GM12878 (cell line): ENCODE measurements at regions not wholly inside any gene's neighbourhood (a gene's known extent, or its start where the extent isn't known, plus 50 kb on each side); places are given as distances from the start of the nearest gene placed in this dataset.

Experiments used
- ATAC-seq: fragments of 200-7000 bp; cut with Tn5 transposase; 3 replicates; pipeline ENCODE4 v1.9.1; 2020; ENCODE audit warnings: mild to moderate bottlenecking, moderate library complexity
- BruUV-seq: library from RNA; stranded (reverse); fragments of 400-500 nt; replicated peaks from 2 replicates; lab custom pipeline; 2021; lab: Mats Ljungman, UMichigan
- CTCF ChIA-PET: fragments of 300-600 bp; sonication (Branson Sonifier 250); formaldehyde crosslinking; extraction: SDS; loops from one replicate; lab custom pipeline; 2021; ENCODE audit warnings: inconsistent platforms; lab: Yijun Ruan, JAX
- POLR2A ChIA-PET: fragments of 350-600 bp; formaldehyde crosslinking; extraction: SDS; loops from one replicate; lab custom pipeline; 2021; ENCODE audit warnings: inconsistent platforms; lab: Charles Lee
- RAD21 ChIA-PET: fragments of 300-600 bp; sonication (Branson Sonifier 250); formaldehyde crosslinking; loops from one replicate; lab custom pipeline; 2023; ENCODE audit warnings: antibody characterized with exemption; ENCODE audit not compliant: unreplicated experiment; lab: Charles Lee
- SMC1A ChIA-PET: fragments of 300-600 bp; sonication (Branson Sonifier 250); formaldehyde crosslinking; loops from one replicate; lab custom pipeline; 2023; ENCODE audit not compliant: unreplicated experiment, uncharacterized antibody; lab: Charles Lee
- DNase-seq: peaks from one replicate; pipeline ENCODE4 v3.0.0-alpha.2; 2011; ENCODE audit warnings: low read depth, low spot score
- FAIRE-seq: peaks from 3 replicates; lab custom pipeline; 2011; peaks lifted over from hg19 to GRCh38; lab: Jason Lieb, UNC
- H2AFZ ChIP-seq: 2 replicates; pipeline ENCODE4 v1.6.0; 2011; ENCODE audit warnings: low read depth, low read length, control low read depth; ENCODE audit not compliant: control insufficient read depth
- H3K27ac ChIP-seq: 2 replicates; pipeline ENCODE4 v1.5.1; 2011; ENCODE audit warnings: control low read depth; ENCODE audit not compliant: control insufficient read depth, insufficient read depth
- H3K27me3 ChIP-seq, 2 experiments: replicated peaks in 1 of 2; 2 replicates each; pipeline versions ENCODE4 v1.6.0 to v1.6.1; 2011; ENCODE audit warnings: low read length in 1 of 2; ENCODE audit not compliant: control insufficient read depth in 2 of 2, insufficient read depth in 2 of 2
- H3K36me3 ChIP-seq, 2 experiments: 2 replicates each; pipeline ENCODE4 v1.5.1; 2011; ENCODE audit warnings: low read length in 1 of 2; ENCODE audit not compliant: control insufficient read depth in 2 of 2, insufficient read depth in 2 of 2
- H3K4me1 ChIP-seq: 2 replicates; pipeline ENCODE4 v1.6.1; 2011; ENCODE audit warnings: mild to moderate bottlenecking, low read length, moderate library complexity, mixed read lengths; ENCODE audit not compliant: control insufficient read depth, insufficient read depth
- H3K4me2 ChIP-seq: 2 replicates; pipeline ENCODE4 v1.6.0; 2011; ENCODE audit warnings: control low read depth; ENCODE audit not compliant: control insufficient read depth, insufficient read depth
- H3K4me3 ChIP-seq: fragments of 200-600 bp; sonication (generic); 2 replicates; pipeline ENCODE4 v1.5.1; 2016
- H3K79me2 ChIP-seq: 2 replicates; pipeline ENCODE4 v1.6.0; 2011; ENCODE audit warnings: low read length; ENCODE audit not compliant: control insufficient read depth, insufficient read depth
- H3K9ac ChIP-seq: 2 replicates; pipeline ENCODE4 v1.8.0; 2011; ENCODE audit warnings: low read length, control low read depth, mixed read lengths; ENCODE audit not compliant: control insufficient read depth, insufficient read depth
- H3K9me3 ChIP-seq: replicated peaks from 3 replicates; pipeline ENCODE4 v1.5.1; 2011; ENCODE audit warnings: mild to moderate bottlenecking, low read length; ENCODE audit not compliant: control insufficient read depth, insufficient read depth
- H4K20me1 ChIP-seq: 2 replicates; pipeline ENCODE4 v1.6.0; 2011; ENCODE audit not compliant: control insufficient read depth, insufficient read depth
- E2F8 ChIP-seq: fragments of 450-650 bp; IDR thresholded peaks from 2 replicates; pipeline ENCODE4 v1.6.1; 2018; ENCODE audit warnings: mild to moderate bottlenecking, low read depth, moderate library complexity; ENCODE audit not compliant: partially characterized antibody
- EED ChIP-seq: sonication (generic); IDR thresholded peaks from 2 replicates; pipeline ENCODE4 v1.6.1; 2016; ENCODE audit warnings: antibody characterized with exemption, low read depth
- RCOR1 ChIP-seq: conservative IDR thresholded peaks from 2 replicates; pipeline ENCODE4 v1.6.1; 2012; ENCODE audit warnings: low read depth, low read length, improper control_type of control experiment
- TCF3 ChIP-seq: IDR thresholded peaks from 2 replicates; pipeline ENCODE4 v1.6.1; 2012; ENCODE audit warnings: low read depth, mild to moderate bottlenecking, low read length, borderline replicate concordance; ENCODE audit not compliant: insufficient read depth
- WGBS: methylation state at CpG from one replicate; pipeline ENCODE4 v1.1.6; 2016; ENCODE audit warnings: low lambda C conversion rate; ENCODE audit not compliant: insufficient replicate concordance, insufficient coverage; ENCODE audit errors: missing lambda C conversion rate; 5-methylcytosine and 5-hydroxymethylcytosine counted together
- in situ Hi-C: fragments of 300-500 bp; cut with MboI; formaldehyde crosslinking; loops from 9 replicates; pipeline ENCODE4 v1.14.3; 2018; ENCODE audit warnings: mixed read lengths
- intact Hi-C: fragments of 100-400 bp; cut with micrococcal nuclease; formaldehyde crosslinking; loops from one replicate; pipeline ENCODE4 v1.14.2; 2022; ENCODE audit not compliant: unreplicated experiment

DNA sequence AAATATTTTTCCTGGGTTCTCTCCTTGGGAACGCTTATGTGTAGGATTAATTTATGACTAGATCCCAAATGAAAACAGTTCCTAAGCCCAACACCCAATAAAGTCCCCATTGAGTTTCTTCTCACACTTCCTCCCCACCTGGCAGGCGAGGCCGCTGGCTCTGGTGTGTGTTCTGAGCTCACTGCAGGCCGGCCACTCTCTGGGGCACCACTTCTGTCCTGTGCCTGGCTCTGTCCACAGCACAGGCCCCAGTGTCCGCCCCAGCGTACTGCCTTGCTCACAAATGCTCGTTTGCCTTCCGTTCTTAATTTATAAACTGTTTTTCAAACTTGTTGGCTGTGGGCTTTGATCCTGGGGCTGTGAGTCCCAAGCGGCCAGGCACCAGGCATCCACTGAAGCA lies 90.6 kb downstream of the TLR5 start:
- TF ChIP-seq RCOR1: no peak
- no peak for TF ChIP-seq E2F8
- TF ChIP-seq, all 136 proteins: peak for 0
- Histone ChIP-seq H3K4me1 (no peaks in the 10 kb centered on the region), H3K36me3 (no peaks in the 10 kb centered on the region), H3K9me3 (no peaks in the 10 kb centered on the region), H3K79me2 (no peaks in the 10 kb centered on the region), H3K27ac (no peak overlapping the region), H3K4me3 (no peak overlapping the region), H3K9ac (no peak overlapping the region), H3K27me3 (no peaks in the 10 kb centered on the region), H2AFZ (no peak overlapping the region), H3K4me2 (no peak overlapping the region), H4K20me1 (no peaks in the 10 kb centered on the region)
- FAIRE-seq: no peak
- no peak for DNase-seq
- intact Hi-C loops: no loop called here
- CTCF ChIA-PET: no interaction called here
- SMC1A ChIA-PET: no interaction called here
- ATAC-seq: no peak
- WGBS: 22% methylated on average over 9 of the region's 9 CpGs
- POLR2A ChIA-PET: no interaction called here
- in situ Hi-C loops: no loop called here
- RAD21 ChIA-PET: no interaction called here
- no TSS peak for BruUV-seq

GRCh38 chr1:223052931-223053330 lies 90.1 kb downstream of the TLR5 start:
- no peak overlapping the region for H2AFZ ChIP-seq
- no peaks in the 10 kb centered on the region for H3K79me2 ChIP-seq
- H3K27ac ChIP-seq: no peak overlapping the region
- H3K4me3 ChIP-seq: no peak overlapping the region
- H3K9me3 ChIP-seq: no peaks in the 10 kb centered on the region
- in situ Hi-C loops: no loop called here
- TF ChIP-seq EED (no peak), TCF3 (no peak)
- H3K9ac ChIP-seq: no peak overlapping the region
- RAD21 ChIA-PET: no interaction called here
- no TSS peak for BruUV-seq
- no peak for DNase-seq
- no peaks in the 10 kb centered on the region for H4K20me1 ChIP-seq
- CTCF ChIA-PET: no interaction called here
- SMC1A ChIA-PET: no interaction called here
- H3K4me2 ChIP-seq: no peak overlapping the region
- POLR2A ChIA-PET: no interaction called here
- WGBS: 26% methylated on average over 5 of the region's 5 CpGs
- no peaks in the 10 kb centered on the region for H3K27me3 ChIP-seq
- no peak for ATAC-seq
- H3K4me1 ChIP-seq: no peaks in the 10 kb centered on the region
- intact Hi-C loops: no loop called here
- FAIRE-seq: no peak
- no peaks in the 10 kb centered on the region for H3K36me3 ChIP-seq
